GM12872 (cell line): ENCODE measurements at regions not wholly inside any gene's neighbourhood (a gene's known extent, or its start where the extent isn't known, plus 50 kb on each side); places are given as distances from the start of the nearest gene placed in this dataset.

ENCODE experiments used
- CTCF ChIP-seq: IDR thresholded peaks from 3 replicates; pipeline ENCODE4 v1.5.1; 2011; ENCODE audit warnings: low read depth, mild to moderate bottlenecking, low read length, moderate library complexity; ENCODE audit not compliant: insufficient read depth

GRCh38 chr4:37082912-37083311 lies 161.6 kb upstream of the NWD2 start:
- no peak for TF ChIP-seq CTCF

GRCh38 chr4:37095925-37096324 lies 148.6 kb upstream of the NWD2 start:
- no peak for TF ChIP-seq CTCF

GRCh38 chr4:37101182-37101581 lies 143.4 kb upstream of the NWD2 start:
- no peak for TF ChIP-seq CTCF

GRCh38 chr4:37101686-37102085 lies 142.9 kb upstream of the NWD2 start:
- TF ChIP-seq CTCF, result no peak

GRCh38 chr4:37109756-37110155 lies 134.8 kb upstream of the NWD2 start:
- TF ChIP-seq CTCF, result no peak

GRCh38 chr4:37124800-37125199 lies 119.7 kb upstream of the NWD2 start:
- TF ChIP-seq CTCF, result no peak

GRCh38 chr4:37126051-37126450 lies 118.5 kb upstream of the NWD2 start:
- TF ChIP-seq CTCF, result no peak

- TF ChIP-seq CTCF, result no peak
Observed at GRCh38 chr4:37130465-37130864, 114.1 kb upstream of the NWD2 start.
